SK-N-SH treated with all-trans-retinoic acid at 6 μM for 48 hours (cell line): ENCODE measurements at regions not wholly inside any gene's neighbourhood (a gene's known extent, or its start where the extent isn't known, plus 50 kb on each side); places are given as distances from the start of the nearest gene placed in this dataset.

Experiments
- ATAC-seq: fragments of 200-7000 bp; cut with Tn5 transposase; 3 replicates; pipeline ENCODE4 v1.9.1; 2020; ENCODE audit warnings: mild to moderate bottlenecking, moderate library complexity
- ARNTL ChIP-seq: fragments of 450-650 bp; formaldehyde crosslinking; IDR thresholded peaks from 2 replicates; pipeline ENCODE4 v1.5.0; 2020; ENCODE audit warnings: low read depth, mild to moderate bottlenecking, moderate library complexity, borderline replicate concordance
- BACH2 ChIP-seq: fragments of 250-450 bp; sonication (Bioruptor Pico); IDR thresholded peaks from 2 replicates; pipeline ENCODE4 v1.9.0; 2021; ENCODE audit warnings: mild to moderate bottlenecking, borderline replicate concordance
- CSDC2 ChIP-seq: fragments of 250-450 bp; sonication (Bioruptor Pico); IDR thresholded peaks from 2 replicates; pipeline ENCODE4 v1.5.0; 2020; ENCODE audit warnings: mild to moderate bottlenecking, moderate library complexity
- CSRNP3 ChIP-seq: fragments of 250-450 bp; sonication (Bioruptor Pico); IDR thresholded peaks from 2 replicates; pipeline ENCODE4 v1.5.1; 2021; ENCODE audit warnings: mild to moderate bottlenecking, moderate library complexity
- ESRRG ChIP-seq: fragments of 250-450 bp; sonication (Bioruptor Pico); IDR thresholded peaks from 2 replicates; pipeline ENCODE4 v1.6.1; 2021; ENCODE audit warnings: mild to moderate bottlenecking
- GLIS3 ChIP-seq: fragments of 250-450 bp; sonication (Bioruptor Pico); IDR thresholded peaks from 2 replicates; pipeline ENCODE4 v1.5.0; 2020; ENCODE audit warnings: mild to moderate bottlenecking, moderate library complexity
- ISL1 ChIP-seq: fragments of 250-450 bp; sonication (Bioruptor Pico); IDR thresholded peaks from 2 replicates; pipeline ENCODE4 v2.1.2; 2022; ENCODE audit warnings: mild to moderate bottlenecking, moderate library complexity
- OSR1 ChIP-seq: fragments of 250-450 bp; sonication (Bioruptor Pico); IDR thresholded peaks from 2 replicates; pipeline ENCODE4 v1.8.0; 2022; ENCODE audit warnings: moderate library complexity, mild to moderate bottlenecking, inconsistent platforms
- POU6F1 ChIP-seq: fragments of 250-450 bp; sonication (Bioruptor Pico); IDR thresholded peaks from 2 replicates; pipeline ENCODE4 v1.8.0; 2021; ENCODE audit warnings: low read depth, mild to moderate bottlenecking, moderate library complexity, borderline replicate concordance
- RARB ChIP-seq: fragments of 250-450 bp; sonication (Bioruptor Pico); IDR thresholded peaks from 2 replicates; pipeline ENCODE4 v1.8.0; 2021; ENCODE audit warnings: mild to moderate bottlenecking, moderate library complexity
- SNAI2 ChIP-seq: fragments of 250-450 bp; sonication (Bioruptor Pico); IDR thresholded peaks from 2 replicates; pipeline ENCODE4 v1.5.0; 2020; ENCODE audit warnings: mild to moderate bottlenecking, moderate library complexity
- TCF4 ChIP-seq: fragments of 250-450 bp; sonication (Bioruptor Pico); IDR thresholded peaks from 2 replicates; pipeline ENCODE4 v1.8.0; 2021; ENCODE audit warnings: mild to moderate bottlenecking, moderate library complexity, borderline replicate concordance
- TOX ChIP-seq: fragments of 250-450 bp; sonication (Bioruptor Pico); IDR thresholded peaks from 2 replicates; pipeline ENCODE4 v1.8.0; 2021; ENCODE audit warnings: mild to moderate bottlenecking, moderate library complexity, borderline replicate concordance
- ZC3H10 ChIP-seq: fragments of 250-450 bp; sonication (Bioruptor Pico); IDR thresholded peaks from 2 replicates; pipeline ENCODE4 v1.5.1; 2021; ENCODE audit warnings: mild to moderate bottlenecking, moderate library complexity
- ZFP3 ChIP-seq: fragments of 250-450 bp; sonication (Bioruptor Pico); IDR thresholded peaks from 2 replicates; pipeline ENCODE4 v1.5.0; 2020; ENCODE audit warnings: mild to moderate bottlenecking, moderate library complexity
- ZFP30 ChIP-seq: fragments of 450-650 bp; formaldehyde crosslinking; IDR thresholded peaks from 2 replicates; pipeline ENCODE4 v1.5.0; 2022; ENCODE audit warnings: mild to moderate bottlenecking, moderate library complexity
- ZNF565 ChIP-seq: fragments of 450-650 bp; formaldehyde crosslinking; conservative IDR thresholded peaks from 2 replicates; pipeline ENCODE4 v1.5.0; 2020; ENCODE audit warnings: low read depth, mild to moderate bottlenecking, moderate library complexity
- ZNF70 ChIP-seq: fragments of 450-650 bp; formaldehyde crosslinking; IDR thresholded peaks from 2 replicates; pipeline ENCODE4 v1.5.0; 2020; ENCODE audit warnings: mild to moderate bottlenecking, moderate library complexity
- ZNF8 ChIP-seq: fragments of 450-650 bp; formaldehyde crosslinking; IDR thresholded peaks from 2 replicates; pipeline ENCODE4 v1.5.0; 2020; ENCODE audit warnings: mild to moderate bottlenecking, moderate library complexity
- TF ChIP-seq, protein P1 (sequence below): fragments of 250-450 bp; sonication (Bioruptor Pico); IDR thresholded peaks from 2 replicates; pipeline ENCODE4 v1.5.0; 2020; ENCODE audit warnings: mild to moderate bottlenecking, moderate library complexity
- TF ChIP-seq, protein P2 (sequence below): fragments of 250-450 bp; sonication (Bioruptor Pico); IDR thresholded peaks from 2 replicates; pipeline ENCODE4 v1.8.0; 2020; ENCODE audit warnings: mild to moderate bottlenecking, moderate library complexity, borderline replicate concordance

GRCh38 chr2:12882393-12882792 is 165.7 kb downstream of the TRIB2 start:
- no peak for ATAC-seq
- TF ChIP-seq ZNF70 (no peak), GLIS3 (CRISPR knock-in tag) (no peak), BACH2 (CRISPR knock-in tag) (no peak)

- peak; percentile 47 for ATAC-seq
- no peak for TF ChIP-seq POU6F1
- TF ChIP-seq RARB (CRISPR knock-in tag) = no peak
- no peak for TF ChIP-seq BACH2 (CRISPR knock-in tag)
- no peak for TF ChIP-seq CSDC2 (CRISPR knock-in tag)
- TF ChIP-seq TOX (CRISPR knock-in tag) = no peak
- no peak for TF ChIP-seq CSRNP3 (CRISPR knock-in tag)
- no peak for TF ChIP-seq ZFP30 (CRISPR knock-in tag)
- TF ChIP-seq ARNTL (CRISPR knock-in tag) = no peak
- TF ChIP-seq, protein P1, sequence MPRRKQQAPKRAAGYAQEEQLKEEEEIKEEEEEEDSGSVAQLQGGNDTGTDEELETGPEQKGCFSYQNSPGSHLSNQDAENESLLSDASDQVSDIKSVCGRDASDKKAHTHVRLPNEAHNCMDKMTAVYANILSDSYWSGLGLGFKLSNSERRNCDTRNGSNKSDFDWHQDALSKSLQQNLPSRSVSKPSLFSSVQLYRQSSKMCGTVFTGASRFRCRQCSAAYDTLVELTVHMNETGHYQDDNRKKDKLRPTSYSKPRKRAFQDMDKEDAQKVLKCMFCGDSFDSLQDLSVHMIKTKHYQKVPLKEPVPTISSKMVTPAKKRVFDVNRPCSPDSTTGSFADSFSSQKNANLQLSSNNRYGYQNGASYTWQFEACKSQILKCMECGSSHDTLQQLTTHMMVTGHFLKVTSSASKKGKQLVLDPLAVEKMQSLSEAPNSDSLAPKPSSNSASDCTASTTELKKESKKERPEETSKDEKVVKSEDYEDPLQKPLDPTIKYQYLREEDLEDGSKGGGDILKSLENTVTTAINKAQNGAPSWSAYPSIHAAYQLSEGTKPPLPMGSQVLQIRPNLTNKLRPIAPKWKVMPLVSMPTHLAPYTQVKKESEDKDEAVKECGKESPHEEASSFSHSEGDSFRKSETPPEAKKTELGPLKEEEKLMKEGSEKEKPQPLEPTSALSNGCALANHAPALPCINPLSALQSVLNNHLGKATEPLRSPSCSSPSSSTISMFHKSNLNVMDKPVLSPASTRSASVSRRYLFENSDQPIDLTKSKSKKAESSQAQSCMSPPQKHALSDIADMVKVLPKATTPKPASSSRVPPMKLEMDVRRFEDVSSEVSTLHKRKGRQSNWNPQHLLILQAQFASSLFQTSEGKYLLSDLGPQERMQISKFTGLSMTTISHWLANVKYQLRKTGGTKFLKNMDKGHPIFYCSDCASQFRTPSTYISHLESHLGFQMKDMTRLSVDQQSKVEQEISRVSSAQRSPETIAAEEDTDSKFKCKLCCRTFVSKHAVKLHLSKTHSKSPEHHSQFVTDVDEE = no peak
- TF ChIP-seq GLIS3 (CRISPR knock-in tag) = no peak
- TF ChIP-seq ZNF565 (CRISPR knock-in tag) = no peak
- TF ChIP-seq ZNF8 (CRISPR knock-in tag) = no peak
- no peak for TF ChIP-seq ZNF70
- no peak for TF ChIP-seq ZC3H10 (CRISPR knock-in tag)
- TF ChIP-seq SNAI2 (CRISPR knock-in tag) = no peak
- no peak for TF ChIP-seq ESRRG (CRISPR knock-in tag)
- TF ChIP-seq, protein P2, sequence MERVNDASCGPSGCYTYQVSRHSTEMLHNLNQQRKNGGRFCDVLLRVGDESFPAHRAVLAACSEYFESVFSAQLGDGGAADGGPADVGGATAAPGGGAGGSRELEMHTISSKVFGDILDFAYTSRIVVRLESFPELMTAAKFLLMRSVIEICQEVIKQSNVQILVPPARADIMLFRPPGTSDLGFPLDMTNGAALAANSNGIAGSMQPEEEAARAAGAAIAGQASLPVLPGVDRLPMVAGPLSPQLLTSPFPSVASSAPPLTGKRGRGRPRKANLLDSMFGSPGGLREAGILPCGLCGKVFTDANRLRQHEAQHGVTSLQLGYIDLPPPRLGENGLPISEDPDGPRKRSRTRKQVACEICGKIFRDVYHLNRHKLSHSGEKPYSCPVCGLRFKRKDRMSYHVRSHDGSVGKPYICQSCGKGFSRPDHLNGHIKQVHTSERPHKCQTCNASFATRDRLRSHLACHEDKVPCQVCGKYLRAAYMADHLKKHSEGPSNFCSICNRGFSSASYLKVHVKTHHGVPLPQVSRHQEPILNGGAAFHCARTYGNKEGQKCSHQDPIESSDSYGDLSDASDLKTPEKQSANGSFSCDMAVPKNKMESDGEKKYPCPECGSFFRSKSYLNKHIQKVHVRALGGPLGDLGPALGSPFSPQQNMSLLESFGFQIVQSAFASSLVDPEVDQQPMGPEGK (CRISPR knock-in tag) = no peak
- TF ChIP-seq ZFP3 (CRISPR knock-in tag) = no peak
Observed at GRCh38 chr2:12883906-12884305, 167.2 kb downstream of the TRIB2 start.

DNA sequence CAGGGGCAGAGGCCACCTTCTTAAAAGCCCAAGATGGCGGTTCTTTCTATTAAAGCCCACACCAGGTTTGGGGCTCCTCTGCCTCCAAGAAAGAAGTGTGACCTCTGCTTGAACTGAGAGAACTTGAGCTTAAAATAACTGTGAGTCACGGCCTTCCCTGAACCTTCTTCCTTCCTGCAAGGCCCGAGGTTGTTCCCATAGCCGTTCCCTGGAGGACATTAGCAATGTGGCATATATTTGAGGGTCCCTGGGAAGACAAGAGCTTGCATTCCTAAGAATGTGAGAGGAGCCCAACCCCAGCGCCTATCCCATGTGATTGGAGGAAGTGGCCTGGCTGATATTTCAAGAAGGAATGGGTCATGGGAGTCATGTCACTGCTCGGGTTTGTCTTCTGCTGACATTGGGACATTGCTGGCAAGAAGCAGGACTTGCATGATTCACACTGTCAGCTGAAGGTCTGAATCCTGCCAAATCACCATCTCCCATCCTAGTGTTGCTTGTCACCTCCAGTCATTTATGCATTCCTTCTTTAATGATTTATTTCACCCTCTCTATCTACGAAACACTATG is 168.1 kb downstream of the TRIB2 start:
- peak; percentile 86 for ATAC-seq
- no peak for TF ChIP-seq ZNF8 (CRISPR knock-in tag)
- no peak for TF ChIP-seq CSDC2 (CRISPR knock-in tag)
- no peak for TF ChIP-seq OSR1
- no peak for TF ChIP-seq ZNF70
- TF ChIP-seq TCF4 (CRISPR knock-in tag) = no peak
- no peak for TF ChIP-seq ISL1
- no peak for TF ChIP-seq ESRRG (CRISPR knock-in tag)
- TF ChIP-seq ZFP30 (CRISPR knock-in tag) = no peak
- TF ChIP-seq, protein P2 (CRISPR knock-in tag) = no peak
- no peak for TF ChIP-seq RARB (CRISPR knock-in tag)
- no peak; the same call in 1 of the 2 replicates for TF ChIP-seq POU6F1
- TF ChIP-seq, all 23 proteins: peak for 0
